HG03342 (cell line): ENCODE measurements at regions not wholly inside any gene's neighbourhood (a gene's known extent, or its start where the extent isn't known, plus 50 kb on each side); places are given as distances from the start of the nearest gene placed in this dataset.
A peak's percentile ranks its signal among the peaks of the same experiment; 100 is the strongest.

Experiments
- ATAC-seq: cut with Tn5 transposase; IDR thresholded peaks from one replicate; pipeline ENCODE4 v1.9.1; 2021; ENCODE audit warnings: mild to moderate bottlenecking, moderate library complexity; ENCODE audit not compliant: unreplicated experiment

- ATAC-seq, result no peak
Measured at GRCh38 chr18:75517286-75517685, 89.8 kb upstream of the SMIM21 start.

- no peak for ATAC-seq
Measured at GRCh38 chr18:75507636-75508035, 80.1 kb upstream of the SMIM21 start.

GRCh38 chr18:75506913-75507312 lies 79.4 kb upstream of the SMIM21 start:
- ATAC-seq, result no peak

- no peak for ATAC-seq
Measured at GRCh38 chr18:75504469-75504868, 77.0 kb upstream of the SMIM21 start.

- ATAC-seq, result no peak
Measured at GRCh38 chr18:75503615-75504014, 76.1 kb upstream of the SMIM21 start.

GRCh38 chr18:75502286-75502685 lies 74.8 kb upstream of the SMIM21 start:
- ATAC-seq, result no peak

GRCh38 chr18:75500545-75500944 lies 73.0 kb upstream of the SMIM21 start:
- no peak for ATAC-seq

GRCh38 chr18:75497576-75498235 lies 70.2 kb upstream of the SMIM21 start:
- ATAC-seq, result no peak

GRCh38 chr18:75496151-75496550 lies 68.6 kb upstream of the SMIM21 start:
- ATAC-seq, result no peak

- ATAC-seq, result no peak
Measured at GRCh38 chr18:75492852-75493251, 65.3 kb upstream of the SMIM21 start.

- ATAC-seq, result no peak
Measured at GRCh38 chr18:75491361-75491760, 63.9 kb upstream of the SMIM21 start.

GRCh38 chr18:75489493-75490190 lies 62.1 kb upstream of the SMIM21 start:
- no peak for ATAC-seq

GRCh38 chr18:75483662-75484061 lies 56.2 kb upstream of the SMIM21 start:
- ATAC-seq, result no peak

GRCh38 chr18:75482880-75483279 lies 55.4 kb upstream of the SMIM21 start:
- no peak for ATAC-seq

- ATAC-seq, result no peak
Measured at GRCh38 chr18:75480487-75480886, 53.0 kb upstream of the SMIM21 start.

GRCh38 chr18:75478996-75479880 lies 51.7 kb upstream of the SMIM21 start:
- ATAC-seq, result peak; percentile 87

GRCh38 chr18:75477900-75478299 lies 50.4 kb upstream of the SMIM21 start:
- ATAC-seq, result no peak
